GM18507 (cell line): ENCODE measurements at regions not wholly inside any gene's neighbourhood (a gene's known extent, or its start where the extent isn't known, plus 50 kb on each side); places are given as distances from the start of the nearest gene placed in this dataset.

Source experiments
- DNase-seq: peaks from one replicate; pipeline ENCODE4 v3.0.0; 2011; ENCODE audit warnings: low read depth; ENCODE audit not compliant: insufficient read length; ENCODE audit errors: extremely low spot score
- FAIRE-seq: peaks from 2 replicates; lab custom pipeline; 2011; peaks lifted over from hg19 to GRCh38; lab: Jason Lieb, UNC

GRCh38 chr12:124231980-124232653 lies 62.8 kb upstream of the RFLNA start:
- no peak for FAIRE-seq
- DNase-seq: no peak

GRCh38 chr12:124232654-124232987 lies 62.3 kb upstream of the RFLNA start:
- DNase-seq (no peak), FAIRE-seq (no peak)

GRCh38 chr12:124233041-124233796 lies 61.7 kb upstream of the RFLNA start:
- DNase-seq (no peak), FAIRE-seq (no peak)

GRCh38 chr12:124233846-124234640 lies 60.9 kb upstream of the RFLNA start:
- no peak for DNase-seq
- no peak for FAIRE-seq

- no peak for DNase-seq
Measured at GRCh38 chr12:124236625-124237031, 58.3 kb upstream of the RFLNA start.

GRCh38 chr12:124238886-124239285 lies 56.0 kb upstream of the RFLNA start:
- DNase-seq: no peak
- no peak for FAIRE-seq

More at GRCh38 chr12:124236625-124237031, 58.3 kb upstream of the RFLNA start:
- FAIRE-seq: no peak

- DNase-seq: peak; percentile 15
- FAIRE-seq: no peak
Measured at GRCh38 chr12:124240493-124240892, 54.4 kb upstream of the RFLNA start.

- FAIRE-seq: no peak
- no peak for DNase-seq
Measured at GRCh38 chr12:124241776-124242528, 52.9 kb upstream of the RFLNA start.

- no peak for DNase-seq
- FAIRE-seq: no peak
Measured at GRCh38 chr12:124242529-124243065, 52.3 kb upstream of the RFLNA start.

- FAIRE-seq: no peak
- no peak for DNase-seq
Measured at GRCh38 chr12:124243936-124244335, 51.0 kb upstream of the RFLNA start.
